ENCODE measurements at regions not wholly inside any gene's neighbourhood (a gene's known extent, or its start where the extent isn't known, plus 50 kb on each side); places are given as distances from the start of the nearest gene placed in this dataset.

GRCh38 chr12:128089961-128090360 lies 177.0 kb upstream of the TMEM132C start:
- DNase-seq (ENCODE audit: low read depth in 2 of 2), result no peak
- TF ChIP-seq CTCF (IDR thresholded peaks at IDR 0.05; ENCODE audit: low read depth, low read length), result no peak
- no peak overlapping the region for H3K4me3 ChIP-seq (replicated peaks in 1 of 2; ENCODE audit: low read depth in 2 of 2, low read length in 2 of 2)

GRCh38 chr12:128091101-128091720 lies 175.8 kb upstream of the TMEM132C start:
- no peak for DNase-seq (ENCODE audit: low read depth in 2 of 2)
- no peak overlapping the region for H3K4me3 ChIP-seq (replicated peaks in 1 of 2; ENCODE audit: low read depth in 2 of 2, low read length in 2 of 2)
- no peak for TF ChIP-seq CTCF (IDR thresholded peaks at IDR 0.05; ENCODE audit: low read depth, low read length)

- TF ChIP-seq CTCF (IDR thresholded peaks at IDR 0.05; ENCODE audit: low read depth, low read length), result no peak
- no peak for DNase-seq (ENCODE audit: low read depth in 2 of 2)
- H3K4me3 ChIP-seq (replicated peaks in 1 of 2; ENCODE audit: low read depth in 2 of 2, low read length in 2 of 2), result no peak overlapping the region
These were observed 175.0 kb upstream of the TMEM132C start for GRCh38 chr12:128091951-128092382.

DNA sequence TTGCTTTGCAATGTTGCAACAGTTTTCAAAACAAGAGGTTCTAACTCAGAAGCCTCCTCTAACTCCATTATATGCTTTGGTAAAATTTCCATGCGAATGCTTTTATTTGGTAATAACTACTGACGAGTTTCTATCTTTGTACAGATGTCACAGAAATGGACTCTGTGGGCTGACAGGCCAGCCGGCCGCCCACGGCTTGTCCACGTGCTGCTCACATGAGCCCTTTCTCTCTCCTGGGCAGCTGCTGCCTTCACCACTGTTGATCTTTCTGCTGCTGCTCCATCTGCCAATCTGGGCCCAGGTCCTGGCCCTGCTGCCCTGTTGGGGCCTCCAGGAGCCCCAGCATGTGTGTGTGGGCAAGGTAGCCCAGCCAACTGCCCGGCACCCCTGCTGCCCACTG lies 168.2 kb upstream of the TMEM132C start:
- TF ChIP-seq CTCF (IDR thresholded peaks at IDR 0.05; ENCODE audit: low read depth, low read length), result no peak
- no peak for DNase-seq (ENCODE audit: low read depth in 2 of 2)
- H3K4me3 ChIP-seq (replicated peaks in 1 of 2; ENCODE audit: low read depth in 2 of 2, low read length in 2 of 2), result no peak overlapping the region

GRCh38 chr12:128103152-128103551 lies 163.8 kb upstream of the TMEM132C start:
- TF ChIP-seq CTCF (IDR thresholded peaks at IDR 0.05; ENCODE audit: low read depth, low read length), result no peak
- H3K4me3 ChIP-seq (replicated peaks in 1 of 2; ENCODE audit: low read depth in 2 of 2, low read length in 2 of 2), result no peak overlapping the region
- no peak for DNase-seq (ENCODE audit: low read depth in 2 of 2)

DNA sequence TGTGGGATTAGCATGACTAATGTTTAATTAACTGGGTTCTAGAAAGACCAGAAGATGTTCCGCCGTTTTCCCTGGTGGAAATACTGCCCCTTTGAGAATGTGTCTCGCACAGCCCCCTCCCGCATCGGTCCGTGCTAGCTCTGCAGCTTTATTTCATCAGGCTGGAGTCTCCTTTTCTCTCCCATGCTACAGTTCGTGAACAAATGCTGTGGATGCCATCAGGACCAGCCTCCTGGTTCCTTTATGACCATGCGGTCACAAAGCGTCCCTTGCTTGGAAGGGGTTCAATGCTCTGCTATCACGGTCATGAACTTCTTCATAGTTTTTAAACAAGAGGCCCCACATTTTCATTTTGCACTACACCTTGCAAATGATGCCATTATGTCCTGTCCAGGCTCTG lies 157.7 kb upstream of the TMEM132C start:
- TF ChIP-seq CTCF (IDR thresholded peaks at IDR 0.05; ENCODE audit: low read depth, low read length), result no peak
- no peak for DNase-seq (ENCODE audit: low read depth in 2 of 2)
- H3K4me3 ChIP-seq (replicated peaks in 1 of 2; ENCODE audit: low read depth in 2 of 2, low read length in 2 of 2), result no peak overlapping the region

DNA sequence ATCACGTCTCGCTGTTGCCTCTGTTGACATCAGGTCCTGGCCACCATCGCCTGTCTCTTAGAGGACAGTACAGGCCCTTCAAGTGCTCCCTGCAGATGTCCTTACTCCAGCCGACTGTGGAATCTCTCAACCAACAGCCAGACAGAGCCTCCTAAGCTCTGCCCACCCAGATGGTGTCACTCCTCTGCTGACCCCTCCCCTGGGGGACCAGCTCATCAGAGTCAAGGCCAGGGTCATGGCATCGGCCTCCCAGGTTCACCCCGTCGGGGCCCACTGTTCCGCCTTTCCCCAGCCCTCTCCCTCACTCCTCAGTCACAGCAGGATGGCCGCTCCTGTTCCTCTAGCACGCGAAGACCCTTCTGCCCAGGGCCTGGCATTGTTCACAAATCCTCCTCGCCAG lies 157.3 kb upstream of the TMEM132C start:
- no peak overlapping the region for H3K4me3 ChIP-seq (replicated peaks in 1 of 2; ENCODE audit: low read depth in 2 of 2, low read length in 2 of 2)
- DNase-seq (ENCODE audit: low read depth in 2 of 2), result no peak
- no peak for TF ChIP-seq CTCF (IDR thresholded peaks at IDR 0.05; ENCODE audit: low read depth, low read length)

Data from cardiac fibroblast (primary cell).